ENCODE measurements at regions not wholly inside any gene's neighbourhood (a gene's known extent, or its start where the extent isn't known, plus 50 kb on each side); places are given as distances from the start of the nearest gene placed in this dataset.
A peak's percentile ranks its signal among the peaks of the same experiment; 100 is the strongest.

DNA sequence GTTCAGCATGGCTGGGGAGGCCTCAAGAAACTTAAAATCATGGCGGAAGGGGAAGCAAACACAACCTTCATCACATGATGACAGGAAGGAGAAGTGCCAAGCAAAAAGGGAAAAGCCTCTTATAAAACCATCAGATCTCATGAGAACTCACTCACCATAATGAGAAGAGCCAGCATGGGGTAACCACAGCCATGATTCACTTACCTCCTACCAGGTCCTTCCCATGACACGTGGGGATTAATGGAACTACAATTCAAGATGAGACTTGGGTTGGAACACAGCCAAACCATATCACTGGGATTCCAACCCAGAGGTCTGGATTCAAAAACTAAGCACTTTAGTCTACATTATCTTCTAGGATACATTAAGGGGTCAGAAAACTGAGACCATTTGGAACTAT, 609.6 kb upstream of the SPANXN1 start:
- H4K20me1 ChIP-seq = 0 out of 22 replicates have a peak, but pooled peaks cover 0 to 4% (median 0%) of the 10 kb centered on the region in 11 experiments
- no peak overlapping the region for H3K4me3 ChIP-seq
- H3K4me2 ChIP-seq = no peak overlapping the region
- no peaks in the 10 kb centered on the region for H3K36me3 ChIP-seq
- TF ChIP-seq Cebpa-rat (IDR thresholded peaks at IDR 0.05) = no peak
- H3K9me3 ChIP-seq (replicated peaks in 1 of 11) = no peaks in the 10 kb centered on the region
- no peak overlapping the region for H3K27ac ChIP-seq
- H3K27me3 ChIP-seq = peaks cover 10 to 52% (median 40%) of the 10 kb centered on the region in 11 experiments; a peak in 19 of 22 replicates
- H3K4me1 ChIP-seq = no peaks in the 10 kb centered on the region
- no peak overlapping the region for H3K9ac ChIP-seq

DNA sequence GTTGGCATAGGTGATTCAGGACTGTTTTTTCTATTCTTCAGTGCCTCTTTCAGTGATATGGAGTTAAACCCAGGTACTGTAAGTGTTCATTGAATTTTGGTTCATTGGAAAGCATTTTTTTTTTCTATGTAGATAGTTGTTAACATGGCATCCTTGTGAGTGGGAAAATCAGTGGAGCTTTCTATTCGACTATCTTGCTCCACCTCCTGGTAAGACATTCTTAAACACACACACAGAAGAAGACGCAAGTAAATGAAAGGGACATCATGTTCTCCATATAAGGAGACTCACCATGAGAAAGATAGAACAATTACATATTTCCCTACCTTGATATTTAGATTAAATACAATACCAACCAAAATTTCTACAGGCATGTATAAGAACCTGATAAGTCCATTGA, 598.5 kb upstream of the SPANXN1 start:
- Histone ChIP-seq H3K4me2 (no peak overlapping the region), H3K4me1 (no peaks in the 10 kb centered on the region), H3K27me3 (peaks cover 20 to 75% (median 65%) of the 10 kb centered on the region in 11 experiments), H3K36me3 (no peaks in the 10 kb centered on the region), H4K20me1 (no peaks in the 10 kb centered on the region), H3K9ac (no peak overlapping the region), H3K27ac (no peak overlapping the region), H3K4me3 (no peak overlapping the region), H3K9me3 (replicated peaks in 1 of 11) (peaks cover 0 to 8% (median 0%) of the 10 kb centered on the region in 11 experiments; a peak in 7 of 22 replicates)
- TF ChIP-seq Cebpa-rat (IDR thresholded peaks at IDR 0.05) = no peak

DNA sequence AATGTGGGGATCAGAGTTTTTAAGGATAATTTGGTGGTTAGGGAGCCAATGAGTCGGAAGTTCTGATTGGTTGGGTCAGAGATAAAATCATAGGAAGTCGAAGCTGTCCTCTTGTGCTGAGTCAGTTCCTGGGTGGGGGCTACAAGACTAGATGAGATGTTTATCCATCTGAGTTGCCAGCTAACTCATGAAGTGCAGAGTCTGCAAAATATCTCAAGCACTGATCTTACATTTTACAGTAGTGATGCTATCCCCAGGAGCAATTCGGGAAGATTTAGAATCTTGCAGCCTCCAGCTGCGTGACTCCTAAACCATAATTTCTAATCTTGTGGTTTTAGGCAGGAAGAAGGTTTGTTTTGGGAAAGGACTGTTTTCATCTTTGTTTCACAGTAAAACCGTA, 565.8 kb upstream of the SPANXN1 start:
- 0 out of 22 replicates have a peak, but pooled peaks cover 0 to 3% (median 0%) of the 10 kb centered on the region in 11 experiments for H3K9me3 ChIP-seq (replicated peaks in 1 of 11)
- no peaks in the 10 kb centered on the region; a peak in 1 of 22 replicates for H4K20me1 ChIP-seq
- no peak for TF ChIP-seq Cebpa-rat (IDR thresholded peaks at IDR 0.05)
- peak overlapping the region in 2 of 11 experiments; percentile 10 to 12; a peak in 2 of 22 replicates for H3K4me2 ChIP-seq
- H3K27ac ChIP-seq = no peak overlapping the region
- no peak overlapping the region for H3K9ac ChIP-seq
- H3K4me1 ChIP-seq = peaks cover 0 to 7% (median 0%) of the 10 kb centered on the region in 10 experiments; a peak in 3 of 20 replicates
- no peak overlapping the region for H3K4me3 ChIP-seq
- no peaks in the 10 kb centered on the region for H3K36me3 ChIP-seq
- peaks cover 57 to 98% (median 91%) of the 10 kb centered on the region in 11 experiments for H3K27me3 ChIP-seq

DNA sequence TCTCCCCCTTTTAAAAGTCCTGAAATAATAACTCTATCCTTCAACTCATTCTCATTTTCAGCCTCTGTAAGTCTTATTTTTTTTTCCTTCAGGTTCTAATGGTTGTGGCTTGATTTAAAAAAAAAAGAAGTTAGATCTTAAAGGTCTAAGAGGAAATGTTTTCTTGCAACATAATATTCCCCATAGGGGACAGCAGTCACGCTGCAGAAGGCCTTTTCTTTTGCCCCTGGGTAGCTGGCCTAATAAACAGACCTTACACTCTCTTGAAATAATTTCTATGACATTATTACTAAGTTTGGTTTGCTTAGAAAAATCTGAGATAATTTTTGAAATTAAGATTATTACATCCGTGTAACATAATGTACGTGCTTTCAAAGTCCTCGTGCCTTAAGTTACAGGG, 564.1 kb upstream of the SPANXN1 start:
- Histone ChIP-seq H3K36me3 (no peaks in the 10 kb centered on the region), H3K4me1 (peaks cover 0 to 7% (median 0%) of the 10 kb centered on the region in 10 experiments; a peak in 3 of 20 replicates), H4K20me1 (no peaks in the 10 kb centered on the region; a peak in 1 of 22 replicates), H3K9me3 (replicated peaks in 1 of 11) (0 out of 22 replicates have a peak, but pooled peaks cover 0 to 3% (median 0%) of the 10 kb centered on the region in 11 experiments), H3K9ac (no peak overlapping the region), H3K27ac (no peak overlapping the region), H3K4me2 (no peak overlapping the region), H3K27me3 (peaks cover 59 to 98% (median 89%) of the 10 kb centered on the region in 11 experiments), H3K4me3 (no peak overlapping the region)
- no peak for TF ChIP-seq Cebpa-rat (IDR thresholded peaks at IDR 0.05)

DNA sequence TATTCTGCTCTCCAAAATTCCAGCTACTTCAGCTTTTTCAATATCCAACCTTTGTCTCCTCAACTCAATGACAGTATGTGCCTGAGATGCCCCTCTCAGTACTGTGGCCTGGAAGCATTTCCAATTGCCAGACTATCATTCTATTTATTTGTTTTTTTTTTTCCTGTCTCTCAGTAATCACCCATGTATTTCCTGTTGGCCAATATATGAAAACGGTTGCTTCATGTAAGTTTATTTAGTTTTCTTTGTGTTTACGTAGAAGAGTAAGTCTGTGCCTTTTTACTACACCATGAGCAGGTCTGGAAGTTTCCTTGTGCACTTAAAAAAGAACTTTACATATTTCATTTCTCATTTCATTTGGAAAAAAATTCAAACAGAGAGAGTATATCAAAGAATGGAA, 537.5 kb upstream of the SPANXN1 start:
- Histone ChIP-seq H3K4me3 (no peak overlapping the region), H3K27me3 (peaks cover 27 to 96% (median 83%) of the 10 kb centered on the region in 11 experiments), H3K27ac (no peak overlapping the region), H3K9ac (no peak overlapping the region), H3K9me3 (replicated peaks in 1 of 11) (no peaks in the 10 kb centered on the region), H3K4me2 (no peak overlapping the region), H3K36me3 (no peaks in the 10 kb centered on the region), H3K4me1 (no peaks in the 10 kb centered on the region), H4K20me1 (no peaks in the 10 kb centered on the region)
- no peak for TF ChIP-seq Cebpa-rat (IDR thresholded peaks at IDR 0.05)

DNA sequence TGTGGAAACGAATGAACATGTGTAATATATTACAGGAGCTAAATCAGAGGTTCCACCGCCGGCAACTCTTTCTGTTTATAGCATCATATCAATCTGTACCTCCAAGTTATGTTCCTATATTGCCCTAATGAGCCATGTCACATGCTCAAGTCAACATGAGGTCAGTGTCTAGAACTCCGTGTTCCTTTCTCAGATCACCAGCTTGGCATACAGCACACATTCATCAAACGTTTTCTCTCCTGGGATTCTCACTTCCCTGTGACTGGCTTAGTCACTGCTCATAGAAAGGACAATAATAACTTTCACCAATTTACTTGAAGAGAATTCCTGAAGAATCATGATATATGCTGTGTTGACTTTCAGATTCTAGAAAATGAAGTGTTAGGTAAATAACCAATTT, 532.0 kb upstream of the SPANXN1 start:
- Histone ChIP-seq H3K9ac (no peak overlapping the region), H3K36me3 (no peaks in the 10 kb centered on the region), H3K4me1 (no peaks in the 10 kb centered on the region), H3K4me2 (no peak overlapping the region), H4K20me1 (no peaks in the 10 kb centered on the region), H3K4me3 (no peak overlapping the region), H3K27me3 (peaks cover 51 to 96% (median 88%) of the 10 kb centered on the region in 11 experiments), H3K9me3 (replicated peaks in 1 of 11) (no peaks in the 10 kb centered on the region), H3K27ac (no peak overlapping the region)
- TF ChIP-seq Cebpa-rat (IDR thresholded peaks at IDR 0.05) = no peak

DNA sequence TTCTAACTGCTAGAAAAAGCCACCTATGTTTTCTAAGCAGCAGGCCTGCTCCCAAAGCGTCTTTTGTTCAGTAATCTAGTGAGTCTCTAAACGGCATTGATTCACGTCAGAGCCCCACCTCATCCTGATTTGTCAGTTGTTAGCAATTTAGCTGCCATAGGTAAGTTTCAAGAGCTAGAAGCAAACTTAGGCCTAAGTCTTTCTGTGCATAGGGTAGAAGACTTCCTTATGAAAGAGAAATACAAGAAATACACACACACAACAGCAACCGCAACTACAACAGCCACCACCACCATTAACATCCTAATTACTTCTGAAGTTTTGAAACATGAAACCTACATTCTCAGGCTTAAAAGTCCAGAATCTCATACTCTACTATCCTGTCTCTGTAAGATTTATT, 531.1 kb upstream of the SPANXN1 start:
- no peaks in the 10 kb centered on the region for H3K9me3 ChIP-seq (replicated peaks in 1 of 11)
- no peak overlapping the region for H3K9ac ChIP-seq
- H3K27me3 ChIP-seq = peaks cover 56 to 96% (median 88%) of the 10 kb centered on the region in 11 experiments
- H3K4me1 ChIP-seq = no peaks in the 10 kb centered on the region
- H4K20me1 ChIP-seq = no peaks in the 10 kb centered on the region
- H3K4me3 ChIP-seq = no peak overlapping the region
- no peak overlapping the region for H3K27ac ChIP-seq
- H3K36me3 ChIP-seq = no peaks in the 10 kb centered on the region
- no peak for TF ChIP-seq Cebpa-rat (IDR thresholded peaks at IDR 0.05)
- no peak overlapping the region for H3K4me2 ChIP-seq

DNA sequence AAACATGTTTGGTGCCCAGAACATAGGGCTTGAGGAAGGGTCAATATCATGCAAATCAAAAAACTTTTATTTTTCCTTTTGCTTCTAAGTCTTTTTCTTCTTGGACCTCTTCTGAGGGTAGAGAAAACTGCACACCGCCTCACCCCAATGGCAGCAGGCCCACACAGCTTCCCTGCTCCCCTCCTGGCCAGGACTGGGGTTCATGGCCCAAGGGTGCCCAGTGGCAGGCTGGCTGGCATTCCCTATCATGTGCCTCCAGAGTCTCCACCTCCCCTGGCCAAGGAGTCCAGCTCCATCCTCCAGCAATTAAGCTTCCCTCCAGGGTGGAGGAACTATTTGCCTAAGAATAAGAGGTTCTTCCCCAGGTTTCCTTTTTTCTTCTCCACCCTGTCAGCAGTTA, 529.6 kb upstream of the SPANXN1 start:
- Histone ChIP-seq H3K4me3 (no peak overlapping the region), H3K4me2 (no peak overlapping the region), H3K4me1 (no peaks in the 10 kb centered on the region), H3K9ac (no peak overlapping the region), H4K20me1 (no peaks in the 10 kb centered on the region; a peak in 1 of 22 replicates), H3K9me3 (replicated peaks in 1 of 11) (no peaks in the 10 kb centered on the region; a peak in 1 of 22 replicates), H3K27ac (no peak overlapping the region), H3K27me3 (peaks cover 71 to 100% (median 98%) of the 10 kb centered on the region in 11 experiments), H3K36me3 (no peaks in the 10 kb centered on the region)
- no peak for TF ChIP-seq Cebpa-rat (IDR thresholded peaks at IDR 0.05)

DNA sequence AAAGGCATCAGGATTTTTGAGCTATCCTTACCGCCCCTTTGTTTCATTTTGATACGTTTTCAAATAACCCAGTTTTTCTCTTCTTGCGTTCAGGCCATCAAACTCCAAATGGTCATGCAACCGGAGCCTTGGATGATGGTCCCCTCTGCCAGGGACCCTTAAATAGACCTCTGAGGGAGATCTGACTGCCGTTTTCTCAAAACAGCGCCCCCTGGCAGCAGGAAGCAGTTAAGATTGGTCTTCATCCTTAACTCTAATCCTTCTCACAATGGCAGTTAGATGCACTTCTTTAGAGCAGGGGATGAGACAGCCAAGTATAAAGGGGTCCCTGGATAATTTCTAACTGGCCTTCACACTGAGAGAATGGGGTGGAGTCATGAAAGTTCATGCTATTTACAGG, 525.0 kb upstream of the SPANXN1 start:
- H3K27ac ChIP-seq = no peak overlapping the region
- H3K4me3 ChIP-seq = no peak overlapping the region
- no peak overlapping the region for H3K9ac ChIP-seq
- no peak overlapping the region for H3K4me2 ChIP-seq
- H3K36me3 ChIP-seq = no peaks in the 10 kb centered on the region
- H3K4me1 ChIP-seq = no peaks in the 10 kb centered on the region
- TF ChIP-seq Cebpa-rat (IDR thresholded peaks at IDR 0.05) = no peak
- peaks cover 0 to 3% (median 0%) of the 10 kb centered on the region in 11 experiments; a peak in 1 of 22 replicates for H4K20me1 ChIP-seq
- no peaks in the 10 kb centered on the region; a peak in 1 of 22 replicates for H3K9me3 ChIP-seq (replicated peaks in 1 of 11)
- H3K27me3 ChIP-seq = peaks cover 89 to 100% (median 100%) of the 10 kb centered on the region in 11 experiments

DNA sequence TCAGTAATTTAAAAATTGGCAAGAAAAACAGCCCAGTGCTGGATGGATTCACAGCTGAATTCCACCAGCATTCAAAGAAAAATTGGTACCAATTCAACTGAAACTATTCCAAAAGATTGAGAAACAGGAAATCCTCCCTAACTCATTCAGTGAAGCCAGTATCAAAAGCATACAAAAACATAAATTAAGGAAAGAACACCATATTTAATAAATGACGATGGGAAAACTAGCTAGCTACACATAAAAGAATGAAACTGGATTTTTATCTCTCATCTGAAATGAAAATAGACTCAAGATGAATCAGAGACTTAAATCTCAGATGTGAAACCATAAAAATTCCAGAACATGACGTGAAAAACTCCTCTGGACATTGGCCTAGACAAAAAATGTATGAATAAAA, 516.8 kb upstream of the SPANXN1 start:
- Histone ChIP-seq H4K20me1 (0 out of 22 replicates have a peak, but pooled peaks cover 0 to 3% (median 0%) of the 10 kb centered on the region in 11 experiments), H3K27ac (no peak overlapping the region), H3K4me1 (no peaks in the 10 kb centered on the region), H3K27me3 (peaks cover 76 to 99% (median 96%) of the 10 kb centered on the region in 11 experiments), H3K9ac (no peak overlapping the region), H3K4me2 (no peak overlapping the region), H3K4me3 (no peak overlapping the region), H3K9me3 (replicated peaks in 1 of 11) (peaks cover 0 to 8% (median 6%) of the 10 kb centered on the region in 11 experiments; a peak in 8 of 22 replicates), H3K36me3 (no peaks in the 10 kb centered on the region)
- no peak for TF ChIP-seq Cebpa-rat (IDR thresholded peaks at IDR 0.05)
